Mammary epithelial cell (primary cell): ENCODE measurements at regions not wholly inside any gene's neighbourhood (a gene's known extent, or its start where the extent isn't known, plus 50 kb on each side); places are given as distances from the start of the nearest gene placed in this dataset.

Experiments
- CTCF ChIP-seq, 2 donors: IDR thresholded peaks in 1 of 2; conservative IDR thresholded peaks in 1 of 2; 2 replicates each; pipeline ENCODE4 v1.5.1; 2011 to 2012; ENCODE audit warnings: inconsistent platforms in 2 of 2, low read length in 2 of 2, mild to moderate bottlenecking in 2 of 2, control low read depth in 1 of 2, low read depth in 1 of 2; ENCODE audit not compliant: insufficient read depth in 1 of 2; ENCODE audit errors: extremely low read depth in 1 of 2
- EZH2 ChIP-seq: IDR thresholded peaks from 2 replicates; pipeline ENCODE4 v1.6.1; 2012; ENCODE audit warnings: low read length, inconsistent platforms, borderline replicate concordance

GRCh38 chr3:6281662-6282061 lies 579.3 kb upstream of the GRM7 start:
- TF ChIP-seq CTCF (conservative IDR thresholded peaks at IDR 0.05 in 1 of 2, IDR thresholded peaks at IDR 0.05 in 1 of 2; ENCODE audit: extremely low read depth in 1 of 2, insufficient read depth in 1 of 2, low read depth in 1 of 2, low read length in 2 of 2) (no peak), EZH2 (no peak)
